Hematopoietic multipotent progenitor cell (in vitro differentiated cells): ENCODE measurements at regions not wholly inside any gene's neighbourhood (a gene's known extent, or its start where the extent isn't known, plus 50 kb on each side); places are given as distances from the start of the nearest gene placed in this dataset.

Experiments used
- DNase-seq, 3 donors: peaks; one replicate each; pipeline ENCODE4 v3.0.0-alpha.2; 2011 to 2015; ENCODE audit warnings: low read depth in 2 of 3, low spot score in 2 of 3

- no peak for DNase-seq
Measured at GRCh38 chr13:110965755-110966134, 50.9 kb upstream of the ANKRD10 start.

GRCh38 chr13:110965038-110965754 lies 50.3 kb upstream of the ANKRD10 start:
- no peak for DNase-seq
